DOHH2 (cell line): ENCODE measurements at regions not wholly inside any gene's neighbourhood (a gene's known extent, or its start where the extent isn't known, plus 50 kb on each side); places are given as distances from the start of the nearest gene placed in this dataset.

ENCODE experiments used
- CTCF ChIP-seq: fragments of 200-600 bp; sonication (generic); IDR thresholded peaks from one replicate; pipeline ENCODE4 v1.5.1; 2014; ENCODE audit warnings: antibody characterized with exemption, mild to moderate bottlenecking, low read depth, low read length; ENCODE audit not compliant: poor library complexity, severe bottlenecking
- EZH2phosphoT487 ChIP-seq: fragments of 200-600 bp; sonication (generic); IDR thresholded peaks from 2 replicates; pipeline ENCODE4 v1.6.1; 2017; ENCODE audit warnings: borderline replicate concordance, mild to moderate bottlenecking, antibody characterized with exemption, low read length, moderate library complexity, mixed read lengths

- no peak for TF ChIP-seq CTCF
- TF ChIP-seq EZH2phosphoT487 = no peak
Observed at GRCh38 chr10:29784175-29784773, 149.5 kb upstream of the SVIL start.
